ENCODE measurements at regions not wholly inside any gene's neighbourhood (a gene's known extent, or its start where the extent isn't known, plus 50 kb on each side); places are given as distances from the start of the nearest gene placed in this dataset.
"Not testable (repeated sequence)": the region's sequence is repeated elsewhere in the genome, so short reads cannot be mapped to it uniquely, and the experiment has no call there.

DNA sequence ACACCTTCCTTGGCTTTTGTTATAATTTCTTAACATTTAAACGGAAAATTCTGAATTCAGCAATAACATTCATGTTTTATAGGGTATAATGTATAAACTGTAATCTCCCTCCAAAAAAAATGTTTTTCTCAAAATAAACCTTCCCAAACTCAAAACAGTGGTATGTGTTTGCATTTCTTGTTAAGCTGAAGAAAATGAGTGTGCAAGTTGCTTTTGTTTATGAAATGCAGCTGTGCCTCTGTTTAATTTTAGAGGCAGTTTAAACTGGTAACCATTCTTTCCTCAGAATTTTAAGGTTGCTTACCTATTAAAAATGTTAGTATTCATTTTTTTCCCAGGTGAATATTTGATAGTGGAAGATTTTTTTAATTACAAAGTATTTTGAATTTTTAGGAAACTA lies 105.0 kb upstream of the ANKRD50 start:
- Histone ChIP-seq H3F3A (ENCODE audit: insufficient read depth, low read length) (no peaks in the 10 kb centered on the region), H3K27ac (ENCODE audit: low read length) (no peak overlapping the region), H3K9ac (ENCODE audit: low read length) (no peak overlapping the region), H3K4me1 (ENCODE audit: low read length) (no peaks in the 10 kb centered on the region), H4K20me1 (ENCODE audit: insufficient read depth, low read length) (no peaks in the 10 kb centered on the region), H3K4me3 (ENCODE audit: low read length) (no peak overlapping the region), H3K36me3 (replicated peaks; ENCODE audit: insufficient read depth, low read length) (no peaks in the 10 kb centered on the region), H3K9me3 (replicated peaks; ENCODE audit: insufficient read depth, low read length) (no peaks in the 10 kb centered on the region), H2AFZ (ENCODE audit: low read length) (no peak overlapping the region), H3K27me3 (replicated peaks; ENCODE audit: insufficient read depth, low read length) (no peaks in the 10 kb centered on the region), H3K9me2 (replicated peaks; ENCODE audit: insufficient read depth, low read length) (no peaks in the 10 kb centered on the region), H3K4me2 (ENCODE audit: low read depth, low read length) (no peak overlapping the region), H3K79me2 (ENCODE audit: low read length) (no peaks in the 10 kb centered on the region)
- TF ChIP-seq EZH2 (optimal IDR thresholded peaks at IDR 0.05; ENCODE audit: low read depth, low read length) (no peak), EZH2phosphoT487 (IDR thresholded peaks at IDR 0.05; ENCODE audit: low read length) (no peak)
- TF ChIP-seq, protein P1, sequence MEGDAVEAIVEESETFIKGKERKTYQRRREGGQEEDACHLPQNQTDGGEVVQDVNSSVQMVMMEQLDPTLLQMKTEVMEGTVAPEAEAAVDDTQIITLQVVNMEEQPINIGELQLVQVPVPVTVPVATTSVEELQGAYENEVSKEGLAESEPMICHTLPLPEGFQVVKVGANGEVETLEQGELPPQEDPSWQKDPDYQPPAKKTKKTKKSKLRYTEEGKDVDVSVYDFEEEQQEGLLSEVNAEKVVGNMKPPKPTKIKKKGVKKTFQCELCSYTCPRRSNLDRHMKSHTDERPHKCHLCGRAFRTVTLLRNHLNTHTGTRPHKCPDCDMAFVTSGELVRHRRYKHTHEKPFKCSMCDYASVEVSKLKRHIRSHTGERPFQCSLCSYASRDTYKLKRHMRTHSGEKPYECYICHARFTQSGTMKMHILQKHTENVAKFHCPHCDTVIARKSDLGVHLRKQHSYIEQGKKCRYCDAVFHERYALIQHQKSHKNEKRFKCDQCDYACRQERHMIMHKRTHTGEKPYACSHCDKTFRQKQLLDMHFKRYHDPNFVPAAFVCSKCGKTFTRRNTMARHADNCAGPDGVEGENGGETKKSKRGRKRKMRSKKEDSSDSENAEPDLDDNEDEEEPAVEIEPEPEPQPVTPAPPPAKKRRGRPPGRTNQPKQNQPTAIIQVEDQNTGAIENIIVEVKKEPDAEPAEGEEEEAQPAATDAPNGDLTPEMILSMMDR (IDR thresholded peaks at IDR 0.05; ENCODE audit: low read length), result no peak
- no peak for DNase-seq

DNA sequence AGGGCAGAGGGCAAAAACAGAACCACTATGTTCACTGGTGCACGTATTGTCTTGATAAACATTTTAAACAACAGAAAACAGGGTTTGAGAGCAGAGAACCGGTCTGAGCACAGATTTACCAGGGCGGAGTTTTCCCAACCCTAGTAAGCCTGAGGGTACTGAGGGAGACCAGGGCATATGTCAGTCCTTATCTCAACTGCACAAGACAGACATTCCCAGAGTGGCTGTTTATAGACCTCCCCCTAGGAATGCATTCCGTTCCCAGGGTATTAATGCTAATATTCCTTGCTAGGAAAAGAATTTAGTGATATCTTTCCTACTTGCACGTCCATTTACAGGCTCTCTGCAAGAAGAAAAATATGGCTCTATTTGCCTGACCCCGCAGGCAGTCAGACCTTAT lies 99.7 kb upstream of the ANKRD50 start:
- not testable (repeated sequence) for H2AFZ ChIP-seq (ENCODE audit: low read length); H3K9ac ChIP-seq (ENCODE audit: low read length); H3K4me3 ChIP-seq (ENCODE audit: low read length); H3K9me3 ChIP-seq (replicated peaks; ENCODE audit: insufficient read depth, low read length); H3K36me3 ChIP-seq (replicated peaks; ENCODE audit: insufficient read depth, low read length); H4K20me1 ChIP-seq (ENCODE audit: insufficient read depth, low read length); H3K4me1 ChIP-seq (ENCODE audit: low read length); H3K79me2 ChIP-seq (ENCODE audit: low read length); H3K27me3 ChIP-seq (replicated peaks; ENCODE audit: insufficient read depth, low read length); DNase-seq; H3K9me2 ChIP-seq (replicated peaks; ENCODE audit: insufficient read depth, low read length); H3F3A ChIP-seq (ENCODE audit: insufficient read depth, low read length); H3K27ac ChIP-seq (ENCODE audit: low read length); H3K4me2 ChIP-seq (ENCODE audit: low read depth, low read length)

DNA sequence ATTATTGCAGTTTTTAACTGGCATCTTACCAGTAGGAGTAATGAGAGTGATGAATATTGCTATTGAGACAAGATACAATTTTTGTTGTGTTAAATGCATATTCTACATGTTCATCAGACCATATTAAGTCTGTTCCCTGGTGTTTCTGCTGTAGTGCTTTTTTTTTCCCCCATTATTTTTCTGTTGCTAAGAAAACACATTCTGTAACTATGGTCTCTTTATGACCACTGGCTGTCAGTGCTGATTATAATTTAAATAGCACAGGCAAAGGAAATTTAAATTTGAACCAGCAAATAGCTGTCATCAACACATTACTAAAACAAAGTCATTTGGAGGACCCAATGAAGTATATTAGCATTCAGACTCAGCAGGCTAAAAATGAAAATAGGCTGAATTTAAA lies 98.3 kb upstream of the ANKRD50 start:
- Histone ChIP-seq H3K79me2 (ENCODE audit: low read length) (no peaks in the 10 kb centered on the region), H3K27me3 (replicated peaks; ENCODE audit: insufficient read depth, low read length) (no peaks in the 10 kb centered on the region), H3K27ac (ENCODE audit: low read length) (no peak overlapping the region), H4K20me1 (ENCODE audit: insufficient read depth, low read length) (no peaks in the 10 kb centered on the region), H3K4me1 (ENCODE audit: low read length) (no peaks in the 10 kb centered on the region), H3K9ac (ENCODE audit: low read length) (no peak overlapping the region), H3K36me3 (replicated peaks; ENCODE audit: insufficient read depth, low read length) (no peaks in the 10 kb centered on the region), H3K4me2 (ENCODE audit: low read depth, low read length) (no peak overlapping the region), H3K9me2 (replicated peaks; ENCODE audit: insufficient read depth, low read length) (no peaks in the 10 kb centered on the region), H3K4me3 (ENCODE audit: low read length) (no peak overlapping the region), H2AFZ (ENCODE audit: low read length) (no peak overlapping the region), H3F3A (ENCODE audit: insufficient read depth, low read length) (no peaks in the 10 kb centered on the region), H3K9me3 (replicated peaks; ENCODE audit: insufficient read depth, low read length) (no peaks in the 10 kb centered on the region)
- no peak for DNase-seq
- TF ChIP-seq, protein P1 (IDR thresholded peaks at IDR 0.05; ENCODE audit: low read length), result no peak
- TF ChIP-seq EZH2 (optimal IDR thresholded peaks at IDR 0.05; ENCODE audit: low read depth, low read length) (no peak), EZH2phosphoT487 (IDR thresholded peaks at IDR 0.05; ENCODE audit: low read length) (no peak)

DNA sequence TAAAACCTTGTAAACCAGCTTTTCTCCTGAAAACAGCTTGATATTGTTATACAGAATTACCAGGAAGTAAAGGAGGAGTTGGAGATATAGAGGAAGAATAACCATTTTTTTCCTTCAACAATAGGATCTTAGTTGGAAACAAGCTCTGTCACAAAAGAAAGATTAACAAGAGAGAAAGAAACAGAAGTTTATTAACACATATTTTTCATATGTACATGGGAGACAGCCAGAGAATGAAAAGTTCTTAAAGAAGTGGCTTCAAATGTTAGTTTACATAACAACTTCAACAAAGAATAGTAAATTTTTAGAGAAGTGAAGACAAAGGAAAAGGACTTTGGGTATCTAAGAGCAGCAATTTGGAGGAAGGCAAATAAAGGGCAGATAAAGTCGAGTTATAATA lies 94.9 kb upstream of the ANKRD50 start:
- Histone ChIP-seq H3K27me3 (replicated peaks; ENCODE audit: insufficient read depth, low read length) (no peaks in the 10 kb centered on the region), H2AFZ (ENCODE audit: low read length) (no peak overlapping the region), H3K9ac (ENCODE audit: low read length) (no peak overlapping the region), H3K36me3 (replicated peaks; ENCODE audit: insufficient read depth, low read length) (no peaks in the 10 kb centered on the region), H3K4me3 (ENCODE audit: low read length) (no peak overlapping the region), H3K79me2 (ENCODE audit: low read length) (no peaks in the 10 kb centered on the region), H3K4me1 (ENCODE audit: low read length) (0 out of 2 replicates have a peak, but pooled peaks cover 5% of the 10 kb centered on the region), H3F3A (ENCODE audit: insufficient read depth, low read length) (no peaks in the 10 kb centered on the region), H3K9me2 (replicated peaks; ENCODE audit: insufficient read depth, low read length) (no peaks in the 10 kb centered on the region), H3K4me2 (ENCODE audit: low read depth, low read length) (no peak overlapping the region), H3K9me3 (replicated peaks; ENCODE audit: insufficient read depth, low read length) (no peaks in the 10 kb centered on the region), H3K27ac (ENCODE audit: low read length) (no peak overlapping the region), H4K20me1 (ENCODE audit: insufficient read depth, low read length) (no peaks in the 10 kb centered on the region)
- DNase-seq, result no peak
- TF ChIP-seq EZH2phosphoT487 (IDR thresholded peaks at IDR 0.05; ENCODE audit: low read length) (no peak), EZH2 (optimal IDR thresholded peaks at IDR 0.05; ENCODE audit: low read depth, low read length) (no peak)
- TF ChIP-seq, protein P1 (IDR thresholded peaks at IDR 0.05; ENCODE audit: low read length), result no peak
